ENCODE measurements at regions not wholly inside any gene's neighbourhood (a gene's known extent, or its start where the extent isn't known, plus 50 kb on each side); places are given as distances from the start of the nearest gene placed in this dataset.

GRCh38 chr11:34805937-34806336, 110.2 kb downstream of the APIP start:
- TF ChIP-seq TAF1 (IDR thresholded peaks at IDR 0.05; ENCODE audit: borderline replicate concordance, insufficient read depth, low read length) = no peak
- TF ChIP-seq POLR2AphosphoS5 (IDR thresholded peaks at IDR 0.05; ENCODE audit: low read depth, low read length) = no peak
- TF ChIP-seq REST (IDR thresholded peaks at IDR 0.05; ENCODE audit: insufficient read depth in 1 of 2, low read depth in 2 of 2, low read length in 2 of 2) = no peak
